Choroid plexus epithelial cell (primary cell): ENCODE measurements at regions not wholly inside any gene's neighbourhood (a gene's known extent, or its start where the extent isn't known, plus 50 kb on each side); places are given as distances from the start of the nearest gene placed in this dataset.

Experiments
- DNase-seq: peaks from one replicate; pipeline ENCODE4 v3.0.0-alpha.2; 2010; ENCODE audit warnings: low read depth
- H3K4me3 ChIP-seq: 2 replicates; pipeline ENCODE4 v1.5.1; 2011; ENCODE audit warnings: low read depth, mild to moderate bottlenecking, control low read depth, low read length, moderate library complexity
- TF ChIP-seq, protein P1 (sequence below): conservative IDR thresholded peaks from 2 replicates; pipeline ENCODE4 v1.5.1; 2011; ENCODE audit warnings: low read depth, mild to moderate bottlenecking, control low read depth, inconsistent platforms, low read length, moderate library complexity

DNA sequence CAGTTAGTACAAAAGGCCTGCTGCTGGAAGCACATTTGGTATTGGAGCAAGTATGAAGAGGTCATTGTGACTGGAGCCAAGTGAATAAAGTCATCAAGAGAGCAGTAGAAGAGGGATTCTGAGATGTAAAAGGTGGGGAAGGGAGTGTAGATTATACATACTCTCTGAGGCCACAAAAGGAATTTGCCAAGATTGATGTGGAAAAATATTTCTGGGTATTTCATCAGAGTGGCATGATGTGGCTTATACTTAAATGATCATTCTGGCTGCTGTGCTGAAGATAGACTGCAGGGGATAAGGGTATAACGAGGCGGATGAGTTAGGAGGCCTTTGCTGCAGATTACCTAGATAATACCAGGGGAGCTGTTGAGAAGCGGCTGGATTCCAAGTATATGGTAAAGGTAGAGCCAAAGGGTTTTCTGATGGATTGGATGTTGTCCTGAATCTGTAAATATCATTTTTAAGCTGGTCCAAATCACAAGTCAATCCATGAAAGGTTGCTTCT is 231.8 kb upstream of the AGA start:
- no peak for DNase-seq
- no peak overlapping the region for H3K4me3 ChIP-seq
- TF ChIP-seq, protein P1, sequence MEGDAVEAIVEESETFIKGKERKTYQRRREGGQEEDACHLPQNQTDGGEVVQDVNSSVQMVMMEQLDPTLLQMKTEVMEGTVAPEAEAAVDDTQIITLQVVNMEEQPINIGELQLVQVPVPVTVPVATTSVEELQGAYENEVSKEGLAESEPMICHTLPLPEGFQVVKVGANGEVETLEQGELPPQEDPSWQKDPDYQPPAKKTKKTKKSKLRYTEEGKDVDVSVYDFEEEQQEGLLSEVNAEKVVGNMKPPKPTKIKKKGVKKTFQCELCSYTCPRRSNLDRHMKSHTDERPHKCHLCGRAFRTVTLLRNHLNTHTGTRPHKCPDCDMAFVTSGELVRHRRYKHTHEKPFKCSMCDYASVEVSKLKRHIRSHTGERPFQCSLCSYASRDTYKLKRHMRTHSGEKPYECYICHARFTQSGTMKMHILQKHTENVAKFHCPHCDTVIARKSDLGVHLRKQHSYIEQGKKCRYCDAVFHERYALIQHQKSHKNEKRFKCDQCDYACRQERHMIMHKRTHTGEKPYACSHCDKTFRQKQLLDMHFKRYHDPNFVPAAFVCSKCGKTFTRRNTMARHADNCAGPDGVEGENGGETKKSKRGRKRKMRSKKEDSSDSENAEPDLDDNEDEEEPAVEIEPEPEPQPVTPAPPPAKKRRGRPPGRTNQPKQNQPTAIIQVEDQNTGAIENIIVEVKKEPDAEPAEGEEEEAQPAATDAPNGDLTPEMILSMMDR: no peak

DNA sequence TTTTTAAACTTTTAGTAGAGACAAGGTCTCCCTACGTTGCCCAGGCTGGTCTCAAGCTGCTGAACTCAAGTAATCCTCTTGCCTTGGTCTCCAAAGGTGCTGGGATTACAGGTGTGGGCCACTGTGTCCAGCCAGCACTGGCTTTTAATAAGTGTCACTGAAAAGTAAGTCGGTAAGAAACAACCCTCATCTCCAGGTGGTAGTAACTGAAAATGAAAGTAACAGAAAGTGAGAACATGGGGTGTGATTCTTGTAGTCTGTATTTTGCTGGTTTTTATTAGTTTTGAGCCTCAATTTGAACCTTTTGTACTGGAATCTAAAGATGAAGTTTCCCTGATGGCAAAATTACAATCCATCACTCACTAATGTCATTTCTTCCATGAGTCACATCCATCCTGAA is 238.1 kb upstream of the AGA start:
- TF ChIP-seq, protein P1: no peak
- no peak for DNase-seq
- no peak overlapping the region for H3K4me3 ChIP-seq

DNA sequence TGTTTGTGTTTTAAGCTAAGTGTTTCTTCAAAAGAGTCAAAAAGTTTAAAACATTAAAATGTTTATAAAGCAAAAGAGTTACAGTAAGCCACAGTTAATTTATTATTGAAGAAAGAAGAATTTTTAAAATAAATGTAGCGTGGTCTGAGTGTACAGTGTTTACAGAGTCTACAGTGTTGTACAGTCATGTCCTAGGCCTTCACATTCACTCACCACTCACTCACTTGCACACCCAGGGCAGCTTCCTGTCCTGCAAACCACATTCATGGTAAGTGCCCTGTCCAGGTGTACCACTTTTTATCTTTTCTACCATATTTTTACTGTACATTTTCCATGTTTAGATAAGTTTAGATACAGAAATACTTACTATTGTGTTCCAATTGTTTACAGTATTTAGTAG is 239.7 kb upstream of the AGA start:
- no peak for DNase-seq
- TF ChIP-seq, protein P1: no peak
- no peak overlapping the region for H3K4me3 ChIP-seq

DNA sequence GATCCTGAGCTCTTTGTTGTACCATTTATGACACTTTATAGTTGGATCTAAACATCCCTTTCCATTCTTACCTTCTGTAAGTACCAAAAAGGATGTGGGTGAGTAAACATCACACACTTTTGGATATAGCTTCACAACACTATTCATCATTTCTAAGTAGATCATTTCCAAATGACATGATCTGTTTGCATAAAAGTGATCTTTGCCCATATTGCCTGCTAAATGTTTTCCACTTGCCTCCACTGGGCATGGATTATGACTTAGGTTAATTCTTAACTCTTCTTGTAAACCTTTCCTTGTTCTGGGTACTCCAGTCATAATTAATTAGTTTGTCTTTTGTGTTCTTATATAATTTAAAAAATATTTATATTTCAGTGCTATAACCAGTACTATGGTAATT is 244.9 kb upstream of the AGA start:
- H3K4me3 ChIP-seq: no peak overlapping the region
- DNase-seq: no peak
- TF ChIP-seq, protein P1: no peak

DNA sequence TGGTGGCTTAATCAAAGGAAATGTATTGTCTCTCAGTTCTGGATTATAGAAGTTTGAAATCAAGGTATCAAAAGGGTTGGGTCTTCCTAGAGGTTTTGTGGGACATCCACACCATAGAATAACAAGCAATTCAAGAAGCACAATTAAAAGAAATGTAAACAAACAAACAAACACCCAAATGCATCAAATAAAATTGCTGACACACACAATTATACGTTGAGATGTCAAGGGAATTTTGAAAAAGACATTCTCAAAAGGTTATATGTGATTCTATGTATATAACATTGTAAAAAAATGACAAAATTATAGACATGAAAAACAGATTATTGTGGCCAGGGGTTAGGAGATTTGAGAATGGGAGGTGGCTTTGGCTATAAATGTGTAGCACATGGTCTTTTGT is 250.7 kb upstream of the AGA start:
- no peak overlapping the region for H3K4me3 ChIP-seq
- TF ChIP-seq, protein P1: no peak
- no peak for DNase-seq

DNA sequence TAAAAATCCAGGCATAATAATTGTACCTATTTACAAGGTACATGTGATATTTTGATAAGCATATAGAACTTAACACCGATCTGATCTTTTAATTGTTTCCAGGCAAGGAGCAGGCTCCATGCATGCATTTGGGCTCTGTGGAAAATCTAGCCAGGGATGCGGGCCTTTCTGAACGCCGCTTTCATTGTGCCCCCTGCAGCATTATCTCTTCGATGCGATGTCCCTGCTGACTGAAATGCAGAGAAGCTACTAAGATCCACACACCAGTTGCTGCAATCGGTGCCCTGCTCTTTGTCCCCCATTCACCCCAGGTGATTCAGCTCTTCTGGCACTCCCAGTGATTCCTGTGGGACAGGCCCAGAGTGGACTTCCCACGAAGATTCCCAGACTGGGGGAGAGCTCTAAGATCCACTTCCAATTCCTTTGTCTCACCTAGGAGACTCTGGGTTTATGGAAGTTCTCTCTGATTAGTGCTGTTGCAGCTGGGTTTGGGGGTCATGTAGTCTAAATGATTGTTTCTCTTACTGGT is 254.3 kb upstream of the AGA start:
- TF ChIP-seq, protein P1: no peak
- no peak overlapping the region for H3K4me3 ChIP-seq
- DNase-seq: no peak
